CD4-positive, alpha-beta T cell treated with Interleukin-15 for 1 hour (primary cell): ENCODE measurements at regions not wholly inside any gene's neighbourhood (a gene's known extent, or its start where the extent isn't known, plus 50 kb on each side); places are given as distances from the start of the nearest gene placed in this dataset.

Experiments
- DNase-seq: peaks from one replicate; pipeline ENCODE4 v3.0.0-alpha.2; 2020

- no peak for DNase-seq
Measured at GRCh38 chr2:150759531-150759930, 272.1 kb upstream of the RND3 start.

- no peak for DNase-seq
Measured at GRCh38 chr2:150759106-150759505, 271.6 kb upstream of the RND3 start.

- no peak for DNase-seq
Measured at GRCh38 chr2:150752229-150752628, 264.8 kb upstream of the RND3 start.

GRCh38 chr2:150750720-150751119 is 263.3 kb upstream of the RND3 start:
- no peak for DNase-seq

GRCh38 chr2:150742094-150742493 is 254.6 kb upstream of the RND3 start:
- no peak for DNase-seq

GRCh38 chr2:150735894-150736498 is 248.5 kb upstream of the RND3 start:
- DNase-seq = no peak

GRCh38 chr2:150733051-150733618 is 245.7 kb upstream of the RND3 start:
- no peak for DNase-seq

- no peak for DNase-seq
Measured at GRCh38 chr2:150732491-150732890, 245.0 kb upstream of the RND3 start.

GRCh38 chr2:150732064-150732463 is 244.6 kb upstream of the RND3 start:
- DNase-seq = no peak

- no peak for DNase-seq
Measured at GRCh38 chr2:150729495-150729955, 242.1 kb upstream of the RND3 start.

GRCh38 chr2:150718280-150718679 is 230.8 kb upstream of the RND3 start:
- DNase-seq = no peak

- no peak for DNase-seq
Measured at GRCh38 chr2:150716186-150716585, 228.7 kb upstream of the RND3 start.

GRCh38 chr2:150715501-150715900 is 228.0 kb upstream of the RND3 start:
- DNase-seq = no peak

GRCh38 chr2:150710916-150711315 is 223.4 kb upstream of the RND3 start:
- no peak for DNase-seq

- no peak for DNase-seq
Measured at GRCh38 chr2:150710041-150710440, 222.6 kb upstream of the RND3 start.

GRCh38 chr2:150706561-150706960 is 219.1 kb upstream of the RND3 start:
- DNase-seq = no peak

GRCh38 chr2:150705767-150706166 is 218.3 kb upstream of the RND3 start:
- DNase-seq = no peak

- no peak for DNase-seq
Measured at GRCh38 chr2:150705357-150705756, 217.9 kb upstream of the RND3 start.

GRCh38 chr2:150702791-150703190 is 215.3 kb upstream of the RND3 start:
- no peak for DNase-seq

- no peak for DNase-seq
Measured at GRCh38 chr2:150700666-150701580, 213.5 kb upstream of the RND3 start.

GRCh38 chr2:150699218-150699617 is 211.8 kb upstream of the RND3 start:
- DNase-seq = no peak

GRCh38 chr2:150698016-150698661 is 210.7 kb upstream of the RND3 start:
- no peak for DNase-seq

- no peak for DNase-seq
Measured at GRCh38 chr2:150697596-150697995, 210.1 kb upstream of the RND3 start.
